GM18868 (cell line): ENCODE measurements at regions not wholly inside any gene's neighbourhood (a gene's known extent, or its start where the extent isn't known, plus 50 kb on each side); places are given as distances from the start of the nearest gene placed in this dataset.
"Not testable (repeated sequence)": the region's sequence is repeated elsewhere in the genome, so short reads cannot be mapped to it uniquely, and the experiment has no call there.

Experiments
- ATAC-seq: cut with Tn5 transposase; IDR thresholded peaks from one replicate; pipeline ENCODE4 v1.9.1; 2021; ENCODE audit warnings: mild to moderate bottlenecking, moderate library complexity; ENCODE audit not compliant: unreplicated experiment

- ATAC-seq = peak; percentile 70
Measured at GRCh38 chr7:14973712-14974428, 71.3 kb upstream of the DGKB start.

- ATAC-seq = not testable (repeated sequence)
Measured at GRCh38 chr7:14971678-14972077, 69.1 kb upstream of the DGKB start.

- ATAC-seq = not testable (repeated sequence)
Measured at GRCh38 chr7:14967376-14967775, 64.8 kb upstream of the DGKB start.

GRCh38 chr7:14962778-14963177, 60.2 kb upstream of the DGKB start:
- ATAC-seq = no peak

- ATAC-seq = no peak
Measured at GRCh38 chr7:14960721-14961120, 58.2 kb upstream of the DGKB start.

- no peak for ATAC-seq
Measured at GRCh38 chr7:14959339-14959738, 56.8 kb upstream of the DGKB start.

- no peak for ATAC-seq
Measured at GRCh38 chr7:14954035-14954434, 51.5 kb upstream of the DGKB start.
